GM19467 (cell line): ENCODE measurements at regions not wholly inside any gene's neighbourhood (a gene's known extent, or its start where the extent isn't known, plus 50 kb on each side); places are given as distances from the start of the nearest gene placed in this dataset.

Experiments used
- ATAC-seq: cut with Tn5 transposase; IDR thresholded peaks from one replicate; pipeline ENCODE4 v1.9.1; 2021; ENCODE audit warnings: mild to moderate bottlenecking, moderate library complexity; ENCODE audit not compliant: unreplicated experiment

DNA sequence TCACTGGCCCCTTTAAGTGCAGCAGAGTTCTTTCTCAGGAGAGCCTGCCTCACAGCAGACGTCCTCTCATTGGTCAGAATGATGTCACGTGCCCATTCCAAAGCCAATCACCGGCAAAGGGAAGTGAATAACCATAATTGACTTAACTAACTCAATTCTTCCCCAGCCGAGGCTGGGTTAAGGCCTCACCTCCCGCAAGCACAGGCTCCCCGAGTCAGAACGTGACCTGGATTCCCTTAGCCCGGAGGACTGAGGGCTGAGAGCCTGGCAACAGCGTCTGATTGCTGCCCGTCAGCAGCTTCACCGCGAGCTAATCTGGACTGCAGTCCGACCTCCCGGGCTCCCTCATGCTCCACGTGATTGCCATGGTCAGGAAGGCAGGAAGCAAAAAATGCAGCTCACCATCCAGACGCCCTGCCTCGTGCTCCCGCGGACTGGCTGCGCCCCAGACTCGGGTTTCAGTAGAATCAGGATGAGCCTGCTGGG is 92.1 kb upstream of the FZD10 start:
- no peak for ATAC-seq

DNA sequence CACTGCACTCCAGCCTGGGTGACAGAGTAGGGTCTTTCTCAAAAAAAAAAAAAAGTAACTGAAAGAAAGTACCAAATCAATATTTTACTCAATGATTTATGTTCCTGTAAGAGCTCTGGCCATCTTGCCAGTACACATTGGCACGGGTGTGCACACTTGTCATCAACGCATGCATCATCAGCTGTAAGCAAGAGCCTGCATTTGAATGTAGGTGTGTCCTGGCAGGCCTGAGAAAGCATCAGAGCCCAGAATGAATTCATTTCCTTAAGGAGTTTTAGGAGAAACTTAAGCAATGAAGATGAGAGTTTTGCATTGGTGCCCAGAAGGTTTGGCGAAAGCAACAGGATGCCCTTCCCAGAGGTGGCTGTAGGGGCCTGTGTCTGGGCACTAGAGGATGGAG is 88.5 kb upstream of the FZD10 start:
- no peak for ATAC-seq

GRCh38 chr12:130074661-130075406 is 87.4 kb upstream of the FZD10 start:
- ATAC-seq = no peak

DNA sequence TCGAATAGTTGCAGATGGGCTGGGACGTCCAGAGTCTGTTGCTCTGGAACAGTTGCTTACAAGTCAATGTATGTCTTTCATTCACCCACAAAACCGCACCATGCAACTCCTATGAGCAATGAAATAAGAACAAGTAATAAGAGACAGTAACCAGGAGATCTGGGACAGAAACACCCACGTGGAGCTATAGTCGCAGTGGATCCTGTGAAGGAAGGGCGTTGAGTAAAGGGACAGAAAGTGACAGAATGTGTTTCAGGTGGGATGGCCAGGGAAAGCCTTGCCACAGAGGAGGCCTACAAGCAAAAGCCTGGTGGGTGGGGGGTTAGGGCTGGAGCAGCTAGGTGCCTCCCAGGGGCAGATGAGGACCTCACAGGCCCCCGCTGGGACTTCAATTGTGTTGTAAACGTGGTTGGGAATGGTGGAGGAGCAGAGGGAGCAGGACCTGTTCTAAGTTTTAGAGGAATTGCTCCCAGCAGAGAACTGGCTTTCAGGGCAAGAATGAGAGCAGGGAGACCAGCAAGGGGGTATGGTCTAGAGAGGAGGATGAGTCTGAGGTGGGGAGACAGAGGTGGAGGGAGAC is 86.7 kb upstream of the FZD10 start:
- ATAC-seq = no peak

- no peak for ATAC-seq
Observed at GRCh38 chr12:130076126-130076525, 86.1 kb upstream of the FZD10 start.

DNA sequence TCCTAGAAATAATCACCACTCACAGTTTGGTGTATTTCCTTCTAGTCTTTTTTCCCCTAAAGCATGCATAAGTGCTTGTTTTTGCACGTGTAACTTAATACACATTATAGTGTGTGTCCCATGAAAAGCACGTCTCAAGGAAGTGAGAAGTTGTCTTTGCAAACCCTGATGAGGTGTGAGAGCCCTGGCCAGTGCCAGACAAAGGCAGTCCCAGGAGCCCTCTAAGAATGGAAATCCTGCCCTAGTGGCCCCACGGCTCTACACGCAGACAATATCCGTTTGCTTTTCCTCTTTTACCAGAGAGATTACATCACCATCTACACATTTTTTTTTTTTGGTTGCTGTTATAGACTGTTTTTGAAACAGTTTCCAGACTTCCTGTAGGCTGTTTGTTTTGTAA is 85.5 kb upstream of the FZD10 start:
- ATAC-seq = no peak

DNA sequence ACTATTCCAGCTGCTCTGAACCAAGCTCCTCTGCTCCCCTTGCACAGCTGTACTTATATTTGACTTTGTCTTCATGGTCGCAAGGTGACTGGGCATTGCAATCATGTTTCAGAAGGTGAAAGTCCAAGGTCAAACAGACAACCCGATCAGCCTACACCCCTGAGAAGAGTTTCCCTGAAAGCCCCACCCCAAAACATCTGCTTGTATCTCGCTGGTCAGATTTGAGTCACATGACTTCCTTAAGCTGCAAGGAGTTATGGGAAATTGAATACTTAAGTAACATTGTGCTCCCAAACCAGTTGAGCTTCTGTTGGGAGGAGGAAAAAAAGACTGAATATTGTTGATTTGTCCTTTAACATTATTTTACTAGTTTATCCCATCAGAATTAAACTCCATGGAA is 83.4 kb upstream of the FZD10 start:
- no peak for ATAC-seq

GRCh38 chr12:130079279-130079678 is 83.0 kb upstream of the FZD10 start:
- ATAC-seq = no peak

DNA sequence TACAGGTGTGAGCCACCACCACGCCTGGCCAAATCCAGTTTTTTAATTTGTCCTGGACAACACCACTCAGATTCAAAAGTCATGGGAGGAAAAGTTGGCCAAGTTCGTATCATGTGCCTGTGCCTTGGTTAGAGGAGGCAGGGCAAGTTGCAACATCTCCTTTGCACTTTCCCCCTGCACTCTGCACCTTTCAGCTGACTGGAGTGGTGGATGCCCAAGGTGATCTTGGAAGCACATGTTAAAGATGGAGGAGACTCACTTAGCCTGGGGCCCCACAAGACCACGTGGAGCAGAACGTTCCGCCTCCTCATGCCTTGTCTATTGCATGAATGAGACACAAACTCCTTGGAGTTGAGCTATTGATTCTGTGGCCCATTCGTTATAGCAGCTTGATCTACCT is 82.1 kb upstream of the FZD10 start:
- no peak for ATAC-seq

DNA sequence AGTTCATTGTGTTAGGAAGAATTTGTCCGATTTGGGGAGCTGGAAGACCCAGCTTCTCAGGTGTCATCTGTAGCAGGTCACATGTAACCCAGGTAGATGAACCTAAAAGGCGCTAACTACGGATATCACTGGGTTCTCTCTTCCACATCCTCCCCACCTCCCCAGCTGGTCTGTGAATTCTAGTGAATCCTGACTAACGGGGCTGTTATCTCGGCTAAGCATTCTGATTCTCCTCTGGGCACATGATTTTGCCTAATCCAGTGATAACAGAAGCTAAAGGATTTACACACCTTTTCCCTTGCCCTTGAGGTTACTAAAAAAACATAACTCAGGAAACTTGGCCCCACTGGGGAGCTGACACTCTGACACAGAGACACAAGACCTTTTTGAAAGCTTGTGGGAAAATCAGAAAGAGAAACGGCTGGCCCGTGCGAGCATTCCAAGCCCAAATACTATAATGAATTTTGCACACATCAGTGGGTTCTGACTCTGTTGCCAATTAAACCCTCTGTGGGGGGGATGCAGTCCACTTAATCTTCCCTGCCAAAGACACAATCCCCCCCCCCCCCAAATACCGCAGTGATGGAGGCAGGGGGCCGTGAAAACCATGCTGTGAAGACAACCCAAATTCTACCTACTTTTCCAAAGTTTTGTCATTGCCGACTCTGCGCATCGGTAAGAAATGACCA is 81.0 kb upstream of the FZD10 start:
- ATAC-seq = no peak

DNA sequence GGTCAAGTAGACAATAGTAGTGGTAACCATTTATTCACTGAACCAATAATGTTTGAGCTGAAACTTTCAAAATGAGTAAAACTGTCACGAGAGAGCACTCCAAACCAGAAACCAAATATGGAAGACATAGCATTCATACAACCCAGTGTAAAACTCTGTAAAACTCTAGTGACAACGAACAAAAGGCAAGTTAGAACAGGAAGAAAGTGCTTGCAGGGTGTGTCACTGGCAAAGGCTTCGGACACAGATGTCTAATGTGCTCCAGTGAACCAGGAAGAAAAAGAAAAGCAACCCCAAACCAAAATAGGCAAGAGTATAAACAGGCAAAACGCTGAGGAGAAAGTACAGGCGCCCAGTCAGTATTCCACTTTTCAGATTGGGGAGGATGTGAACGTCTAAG is 79.3 kb upstream of the FZD10 start:
- no peak for ATAC-seq

- ATAC-seq = no peak
Observed at GRCh38 chr12:130083734-130084133, 78.5 kb upstream of the FZD10 start.

DNA sequence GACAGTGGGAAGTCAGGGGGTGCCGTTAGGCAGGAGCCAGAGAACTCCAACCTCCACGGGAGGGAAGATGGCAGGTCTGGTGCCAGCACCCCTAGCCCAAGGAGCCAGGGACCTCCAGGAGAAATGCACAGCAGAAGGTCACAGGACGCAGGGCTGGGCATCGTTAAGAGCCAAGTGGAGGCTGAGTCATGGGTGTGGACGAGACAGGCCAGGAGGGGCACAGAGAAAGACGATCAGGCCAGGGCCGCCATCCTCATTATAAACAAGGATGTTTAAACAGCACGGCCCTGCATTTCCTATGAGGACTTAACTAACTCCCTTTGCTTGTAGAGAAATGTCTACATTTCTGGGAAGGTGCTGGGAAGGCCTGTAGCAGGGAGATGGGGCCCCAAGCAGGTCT is 77.9 kb upstream of the FZD10 start:
- no peak for ATAC-seq

GRCh38 chr12:130086248-130086647 is 76.0 kb upstream of the FZD10 start:
- no peak for ATAC-seq

DNA sequence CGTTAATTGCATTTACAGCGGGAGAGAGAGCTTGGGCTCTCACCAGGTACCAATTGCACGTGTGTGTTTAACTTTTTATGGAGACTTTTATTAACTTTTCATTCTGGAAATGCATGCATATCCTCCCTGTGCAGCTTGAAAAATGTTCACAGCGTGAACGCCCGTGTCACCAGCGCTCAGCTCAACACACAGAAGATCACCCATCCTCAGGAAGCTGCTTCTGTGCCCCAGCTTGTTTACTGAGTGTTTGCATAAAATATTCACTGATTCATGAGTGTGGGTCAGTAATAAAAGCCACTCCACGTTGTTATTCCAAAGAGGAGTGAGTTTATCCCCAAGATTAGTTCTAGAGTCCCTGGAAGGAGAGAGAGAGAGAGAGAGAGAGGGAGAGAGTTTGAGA is 75.5 kb upstream of the FZD10 start:
- no peak for ATAC-seq

GRCh38 chr12:130087222-130087621 is 75.0 kb upstream of the FZD10 start:
- ATAC-seq = no peak

- ATAC-seq = no peak
Observed at GRCh38 chr12:130088504-130088903, 73.8 kb upstream of the FZD10 start.

DNA sequence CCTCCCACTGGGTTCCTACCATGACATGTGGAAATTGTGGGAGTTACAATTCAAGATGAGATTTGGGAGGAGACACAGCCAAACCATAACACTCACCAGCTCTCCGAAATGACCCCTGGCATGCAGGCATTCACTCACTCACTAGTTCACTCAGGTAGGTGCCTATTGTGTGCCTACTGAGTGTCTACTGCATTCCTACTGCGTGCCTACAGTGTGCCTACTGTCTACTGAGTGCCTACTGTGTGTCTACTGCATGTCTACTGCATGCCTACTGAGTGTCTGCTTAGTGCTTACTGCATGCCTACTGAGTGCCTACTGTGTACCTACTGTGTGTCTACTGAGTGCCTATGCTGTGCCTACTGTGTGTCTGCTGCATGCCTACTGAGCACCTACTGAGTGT is 71.7 kb upstream of the FZD10 start:
- ATAC-seq = no peak

DNA sequence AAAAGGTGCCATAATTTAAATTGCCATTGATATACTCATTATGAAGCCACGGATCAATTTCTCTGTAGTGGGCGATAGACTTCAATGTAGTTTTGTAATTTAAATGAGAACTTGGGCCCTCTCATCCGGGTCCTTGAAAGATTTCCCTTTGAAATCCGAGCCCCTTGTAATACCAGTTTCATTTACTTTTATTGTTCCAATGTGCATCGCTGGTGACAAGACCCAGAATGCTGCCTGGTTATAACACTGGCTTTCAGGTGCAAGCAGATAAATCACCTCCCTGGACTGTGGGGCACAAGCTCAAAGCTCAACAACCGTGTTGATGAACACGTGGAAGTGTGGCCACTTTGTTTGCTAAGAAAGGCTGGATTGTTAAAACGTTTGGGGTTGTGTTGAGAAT is 68.9 kb upstream of the FZD10 start:
- ATAC-seq = no peak

DNA sequence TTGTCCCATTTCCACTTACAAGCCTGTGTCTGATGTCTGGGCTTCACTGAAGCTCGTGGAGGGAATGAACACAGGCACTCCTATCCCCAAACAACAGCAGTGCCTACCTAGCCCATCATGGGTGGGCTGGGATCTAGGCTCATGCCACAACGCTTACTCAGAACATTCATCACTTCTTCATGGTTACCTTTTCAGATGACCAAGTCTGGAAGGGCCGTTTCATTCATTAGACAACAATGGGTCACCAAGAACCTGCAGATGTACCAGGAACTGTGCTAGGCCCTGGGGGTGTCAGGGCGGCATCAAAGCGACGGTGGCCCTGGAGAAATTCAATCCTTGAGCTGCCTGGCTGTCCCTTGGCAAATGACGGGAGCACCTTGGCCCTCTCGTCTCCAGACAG is 64.9 kb upstream of the FZD10 start:
- ATAC-seq = no peak

DNA sequence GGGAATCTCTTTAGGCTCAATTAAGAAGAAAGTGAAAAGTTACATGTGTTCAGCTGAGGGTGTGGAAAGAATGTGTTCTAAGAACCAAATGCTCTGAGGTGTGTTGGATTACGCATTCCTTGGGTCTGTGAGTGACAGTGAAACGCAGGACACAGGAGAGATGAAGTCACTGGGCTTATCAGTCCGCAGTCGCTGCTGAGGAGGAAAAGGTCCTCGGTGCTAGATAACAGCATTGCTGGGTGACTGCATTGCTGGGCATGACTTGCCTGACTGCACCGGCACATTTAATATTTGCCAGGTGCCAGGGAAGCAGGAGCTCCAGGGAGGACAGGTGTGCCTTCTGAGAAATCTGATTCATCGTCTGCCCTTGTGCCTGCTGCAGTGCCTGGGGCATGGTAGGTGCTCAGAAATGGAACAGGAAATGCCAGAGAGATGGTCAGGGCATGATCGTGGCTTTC is 64.4 kb upstream of the FZD10 start:
- no peak for ATAC-seq
